ENCODE measurements at regions not wholly inside any gene's neighbourhood (a gene's known extent, or its start where the extent isn't known, plus 50 kb on each side); places are given as distances from the start of the nearest gene placed in this dataset.

DNA sequence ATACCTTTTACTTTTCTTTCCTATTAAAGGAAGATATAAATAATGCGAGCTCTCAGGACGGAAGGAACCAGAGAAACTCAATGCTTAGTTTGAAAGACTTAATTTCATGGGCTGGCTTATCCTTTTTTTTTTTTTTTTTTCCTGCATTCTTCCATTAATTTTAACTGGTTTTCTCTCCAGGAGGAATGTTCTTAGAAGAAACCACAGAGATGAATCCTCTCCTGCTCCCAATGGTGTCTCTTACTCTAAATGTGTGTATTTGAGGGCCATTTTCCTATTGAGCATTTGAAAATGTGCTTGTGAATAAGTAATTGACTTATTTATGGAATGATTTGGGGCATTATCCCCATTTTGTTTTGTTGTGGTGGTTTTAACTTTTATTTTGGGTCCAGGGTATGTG, 494.9 kb downstream of the FOXO1 start:
- H3K4me3 ChIP-seq, result no peak overlapping the region
- no peak for DNase-seq
- no peak overlapping the region for H3K27ac ChIP-seq
- intact Hi-C loops (cut with DNase I; ENCODE audit: low total_unique reads), result no loop called here
- peaks cover 19% of the 10 kb centered on the region for H3K4me1 ChIP-seq
- no peaks in the 10 kb centered on the region for H3K27me3 ChIP-seq
- WGBS, 2 donors, result 98% methylated on average over 2 of the region's 2 CpGs
- no peaks in the 10 kb centered on the region for H3K9me3 ChIP-seq
- no peaks in the 10 kb centered on the region for H3K36me3 ChIP-seq (ENCODE audit: low read depth, missing control alignments)
- no peak for TF ChIP-seq POLR2A (IDR thresholded peaks at IDR 0.05)
- TF ChIP-seq, protein P1, sequence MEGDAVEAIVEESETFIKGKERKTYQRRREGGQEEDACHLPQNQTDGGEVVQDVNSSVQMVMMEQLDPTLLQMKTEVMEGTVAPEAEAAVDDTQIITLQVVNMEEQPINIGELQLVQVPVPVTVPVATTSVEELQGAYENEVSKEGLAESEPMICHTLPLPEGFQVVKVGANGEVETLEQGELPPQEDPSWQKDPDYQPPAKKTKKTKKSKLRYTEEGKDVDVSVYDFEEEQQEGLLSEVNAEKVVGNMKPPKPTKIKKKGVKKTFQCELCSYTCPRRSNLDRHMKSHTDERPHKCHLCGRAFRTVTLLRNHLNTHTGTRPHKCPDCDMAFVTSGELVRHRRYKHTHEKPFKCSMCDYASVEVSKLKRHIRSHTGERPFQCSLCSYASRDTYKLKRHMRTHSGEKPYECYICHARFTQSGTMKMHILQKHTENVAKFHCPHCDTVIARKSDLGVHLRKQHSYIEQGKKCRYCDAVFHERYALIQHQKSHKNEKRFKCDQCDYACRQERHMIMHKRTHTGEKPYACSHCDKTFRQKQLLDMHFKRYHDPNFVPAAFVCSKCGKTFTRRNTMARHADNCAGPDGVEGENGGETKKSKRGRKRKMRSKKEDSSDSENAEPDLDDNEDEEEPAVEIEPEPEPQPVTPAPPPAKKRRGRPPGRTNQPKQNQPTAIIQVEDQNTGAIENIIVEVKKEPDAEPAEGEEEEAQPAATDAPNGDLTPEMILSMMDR (IDR thresholded peaks at IDR 0.05), result no peak

DNA sequence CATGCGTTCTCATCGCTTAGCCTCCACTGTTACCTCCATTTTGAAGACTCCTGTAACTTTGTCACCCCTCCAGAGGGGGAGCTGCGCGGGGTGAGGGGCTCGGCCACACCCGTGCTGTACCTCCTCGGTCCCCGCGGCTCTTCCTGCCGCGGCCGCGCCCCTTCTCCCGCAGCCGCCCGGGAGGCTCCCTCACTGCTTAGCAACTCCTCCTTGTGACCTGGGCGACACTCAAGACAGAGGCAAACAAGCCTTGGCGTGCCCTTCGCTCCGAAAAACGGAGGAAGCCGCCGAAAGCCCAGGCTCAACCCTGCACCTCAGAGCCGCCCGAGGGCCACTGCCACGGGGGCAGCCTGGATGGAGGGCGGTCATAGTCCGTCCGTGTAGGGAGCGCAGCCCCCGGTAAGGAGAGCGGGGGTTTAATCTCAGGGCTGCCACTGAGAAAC, 494.3 kb downstream of the FOXO1 start:
- Histone ChIP-seq H3K36me3 (ENCODE audit: low read depth, missing control alignments) (no peaks in the 10 kb centered on the region), H3K4me1 (peaks cover 19% of the 10 kb centered on the region), H3K9me3 (no peaks in the 10 kb centered on the region), H3K27ac (peak overlapping the region; percentile 3 to 5), H3K4me3 (peak overlapping the region; percentile 8 to 40), H3K27me3 (no peaks in the 10 kb centered on the region)
- WGBS, 2 donors, result 34 to 37% methylated on average over 16 to 31 of the region's 32 CpGs
- no peak for TF ChIP-seq POLR2A (IDR thresholded peaks at IDR 0.05)
- TF ChIP-seq, protein P1 (IDR thresholded peaks at IDR 0.05), result no peak
- DNase-seq, result no peak
- intact Hi-C loops (cut with DNase I; ENCODE audit: low total_unique reads), result no loop called here

DNA sequence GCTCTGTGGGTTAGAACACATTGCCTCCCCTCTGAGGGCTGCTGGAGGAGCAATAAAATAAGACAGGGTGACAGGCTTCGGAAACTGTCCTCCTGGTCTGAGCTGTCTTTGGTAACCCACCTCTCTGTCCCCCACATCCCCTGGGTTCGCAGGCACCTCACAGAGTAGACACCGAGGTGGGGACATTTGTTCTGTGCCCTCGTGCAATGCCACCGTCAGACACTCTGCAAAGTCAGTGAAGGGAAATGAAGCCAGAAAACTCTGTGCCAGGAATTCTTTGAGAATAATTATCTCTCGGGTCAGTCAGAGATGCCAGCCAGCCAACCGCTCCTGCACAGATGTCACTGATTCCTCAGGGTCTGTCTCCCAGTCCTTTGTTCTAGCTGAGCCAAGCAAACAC, 493.6 kb downstream of the FOXO1 start:
- H3K27me3 ChIP-seq, result no peaks in the 10 kb centered on the region
- H3K4me3 ChIP-seq, result no peak overlapping the region
- WGBS, 2 donors, result 43 to 70% methylated on average over 7 of the region's 7 CpGs
- intact Hi-C loops (cut with DNase I; ENCODE audit: low total_unique reads), result no loop called here
- H3K9me3 ChIP-seq, result no peaks in the 10 kb centered on the region
- peaks cover 19% of the 10 kb centered on the region for H3K4me1 ChIP-seq
- H3K27ac ChIP-seq, result peak overlapping the region in 1 of 2 donors; percentile 5
- H3K36me3 ChIP-seq (ENCODE audit: low read depth, missing control alignments), result no peaks in the 10 kb centered on the region
- TF ChIP-seq, protein P1 (IDR thresholded peaks at IDR 0.05), result no peak
- TF ChIP-seq POLR2A (IDR thresholded peaks at IDR 0.05), result no peak
- peak; percentile 40 for DNase-seq

DNA sequence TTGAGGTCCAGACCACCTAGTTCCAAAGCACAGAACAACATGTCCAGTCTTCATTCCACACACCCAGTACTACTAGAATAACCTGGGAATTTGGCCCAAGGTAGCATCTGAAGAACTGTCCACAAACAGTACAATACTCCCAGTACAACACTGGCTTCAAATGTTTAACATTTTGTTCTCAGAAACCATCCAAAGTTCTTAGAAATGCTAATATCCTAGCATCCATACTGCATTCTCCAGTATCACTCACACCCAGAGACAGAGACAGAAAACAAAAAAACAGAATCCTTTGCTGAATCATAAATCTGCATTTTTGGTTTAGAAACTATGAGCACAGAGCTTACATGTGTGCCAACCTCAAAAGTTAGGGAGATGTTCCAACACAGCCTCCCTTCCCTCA, 490.8 kb downstream of the FOXO1 start:
- Histone ChIP-seq H3K4me1 (peaks cover 8% of the 10 kb centered on the region), H3K27ac (peak overlapping the region in 1 of 2 donors; percentile 27), H3K9me3 (no peaks in the 10 kb centered on the region), H3K27me3 (no peaks in the 10 kb centered on the region), H3K4me3 (no peak overlapping the region), H3K36me3 (ENCODE audit: low read depth, missing control alignments) (no peaks in the 10 kb centered on the region)
- no peak for DNase-seq
- intact Hi-C loops (cut with DNase I; ENCODE audit: low total_unique reads), result no loop called here
- TF ChIP-seq, protein P1 (IDR thresholded peaks at IDR 0.05), result no peak
- no peak for TF ChIP-seq POLR2A (IDR thresholded peaks at IDR 0.05)

DNA sequence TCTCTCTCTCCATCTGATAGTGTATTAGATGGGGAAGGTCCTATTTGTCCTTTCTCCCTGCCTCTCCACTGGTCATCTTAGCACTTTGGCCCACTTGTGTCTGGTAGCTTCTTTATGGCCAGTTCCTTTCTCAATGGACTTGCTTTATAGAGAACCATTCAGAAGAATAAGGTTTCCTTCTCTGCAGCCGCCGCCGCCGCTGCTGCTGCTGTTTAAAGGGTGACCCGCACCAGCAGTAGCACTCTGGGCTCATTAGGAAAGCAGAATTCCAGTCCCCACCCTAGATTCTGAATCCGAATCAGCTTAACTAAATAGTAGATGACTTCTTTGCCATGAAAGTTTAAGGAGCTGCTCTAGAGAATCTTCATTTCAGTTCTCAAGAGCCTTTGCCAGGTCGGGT, 490.2 kb downstream of the FOXO1 start:
- 83 to 90% methylated on average over 7 of the region's 7 CpGs for WGBS, 2 donors
- no peak overlapping the region for H3K4me3 ChIP-seq
- H3K27ac ChIP-seq, result peak overlapping the region in 1 of 2 donors; percentile 27
- H3K4me1 ChIP-seq, result peaks cover 8% of the 10 kb centered on the region
- H3K36me3 ChIP-seq (ENCODE audit: low read depth, missing control alignments), result no peaks in the 10 kb centered on the region
- H3K9me3 ChIP-seq, result no peaks in the 10 kb centered on the region
- no peak for DNase-seq
- no peak for TF ChIP-seq POLR2A (IDR thresholded peaks at IDR 0.05)
- TF ChIP-seq, protein P1 (IDR thresholded peaks at IDR 0.05), result no peak
- no peaks in the 10 kb centered on the region for H3K27me3 ChIP-seq
- intact Hi-C loops (cut with DNase I; ENCODE audit: low total_unique reads), result no loop called here
